Calu3 (cell line): ENCODE measurements at regions not wholly inside any gene's neighbourhood (a gene's known extent, or its start where the extent isn't known, plus 50 kb on each side); places are given as distances from the start of the nearest gene placed in this dataset.

Experiments
- BruUV-seq: library from RNA; stranded (reverse); fragments of 400-500 nt; replicated peaks from 2 replicates; lab custom pipeline; 2021; lab: Mats Ljungman, UMichigan
- CTCF ChIA-PET: fragments of 300-600 bp; sonication (Branson Sonifier 250); formaldehyde crosslinking; loops from one replicate; lab custom pipeline; 2022; ENCODE audit warnings: antibody characterized with exemption; lab: Charles Lee
- DNase-seq: peaks from one replicate; pipeline ENCODE4 v3.0.0; 2022
- H3K27ac Mint-ChIP-seq: one replicate; pipeline ENCODE4 v1.8.0; 2022; ENCODE audit warnings: mixed read lengths; ENCODE audit not compliant: unreplicated experiment
- H3K27me3 Mint-ChIP-seq: one replicate; pipeline ENCODE4 v1.8.0; 2022; ENCODE audit warnings: mixed read lengths; ENCODE audit not compliant: unreplicated experiment
- H3K36me3 Mint-ChIP-seq: one replicate; pipeline ENCODE4 v1.8.0; 2022; ENCODE audit warnings: mild to moderate bottlenecking, moderate library complexity, mixed read lengths; ENCODE audit not compliant: insufficient read depth, unreplicated experiment
- H3K4me1 Mint-ChIP-seq: one replicate; pipeline ENCODE4 v1.8.0; 2022; ENCODE audit warnings: mild to moderate bottlenecking, low read depth, mixed read lengths; ENCODE audit not compliant: unreplicated experiment
- H3K4me3 Mint-ChIP-seq: one replicate; pipeline ENCODE4 v1.8.0; 2022; ENCODE audit warnings: mild to moderate bottlenecking, low read depth, moderate library complexity, mixed read lengths; ENCODE audit not compliant: unreplicated experiment
- H3K9me3 Mint-ChIP-seq: one replicate; pipeline ENCODE4 v1.8.0; 2022; ENCODE audit warnings: low read depth, mixed read lengths; ENCODE audit not compliant: unreplicated experiment
- CTCF ChIP-seq: fragments of 200-600 bp; IDR thresholded peaks from one replicate; pipeline ENCODE4 v1.8.0; 2022; ENCODE audit warnings: antibody characterized with exemption; ENCODE audit not compliant: unreplicated experiment
- intact Hi-C: fragments of 100-400 bp; cut with micrococcal nuclease; formaldehyde crosslinking; loops from one replicate; pipeline ENCODE4 v1.10.0; 2022; ENCODE audit not compliant: unreplicated experiment

GRCh38 chr1:64323054-64323453, 119.6 kb downstream of the UBE2U start:
- DNase-seq, result no peak
- no TSS peak for BruUV-seq

GRCh38 chr1:64323882-64324281, 120.5 kb downstream of the UBE2U start:
- intact Hi-C loops, result no loop called here
- no peak overlapping the region for H3K27ac Mint-ChIP-seq

More at GRCh38 chr1:64323054-64323453, 119.6 kb downstream of the UBE2U start:
- Mint-ChIP-seq H3K4me3 (no peak overlapping the region), H3K9me3 (no peaks in the 10 kb centered on the region), H3K36me3 (no peaks in the 10 kb centered on the region), H3K27me3 (peaks cover 13% of the 10 kb centered on the region), H3K4me1 (peaks cover 16% of the 10 kb centered on the region), H3K27ac (no peak overlapping the region)
- intact Hi-C loops, result no loop called here
- no peak for TF ChIP-seq CTCF
- CTCF ChIA-PET, result no interaction called here

DNA sequence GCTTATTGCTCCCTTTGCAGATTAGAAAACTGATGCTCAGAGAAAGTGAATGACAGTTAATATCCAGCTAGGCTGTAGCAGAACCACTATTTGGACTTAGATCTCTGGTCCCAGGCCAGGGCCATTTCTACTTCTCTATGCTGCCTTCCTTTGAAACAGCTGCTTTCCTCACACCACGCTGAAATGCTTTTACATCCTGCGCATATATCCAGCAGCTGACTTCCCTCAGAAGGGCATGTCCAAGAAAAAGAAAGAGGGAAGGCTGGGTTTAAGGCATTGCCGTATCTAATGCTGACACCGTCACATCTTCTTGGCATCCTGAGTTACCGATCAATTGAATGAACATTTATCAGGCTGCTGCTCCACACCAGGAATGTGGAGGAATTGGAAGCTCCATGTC, 122.4 kb downstream of the UBE2U start:
- CTCF ChIA-PET, result interaction anchor here (0.6 kb wide), 2 partner anchors 20 to 721 kb away, joined by 3 to 4 read pairs; no protein-coding TSS in a partner anchor
- Mint-ChIP-seq H3K4me1 (peaks cover 12% of the 10 kb centered on the region), H3K9me3 (no peaks in the 10 kb centered on the region), H3K27ac (no peak overlapping the region), H3K36me3 (no peaks in the 10 kb centered on the region), H3K27me3 (peaks cover 14% of the 10 kb centered on the region), H3K4me3 (no peak overlapping the region)
- no peak for DNase-seq
- intact Hi-C loops, result no loop called here
- no TSS peak for BruUV-seq
- no peak for TF ChIP-seq CTCF

More at GRCh38 chr1:64323882-64324281, 120.5 kb downstream of the UBE2U start:
- BruUV-seq, result no TSS peak
- H3K36me3 Mint-ChIP-seq, result no peaks in the 10 kb centered on the region
- no peak overlapping the region for H3K4me3 Mint-ChIP-seq
- CTCF ChIA-PET, result interaction anchor here (0.7 to 1.1 kb wide), 2 partner anchors 8 to 28 kb away, joined by 3 read pairs; no protein-coding TSS in a partner anchor
- H3K9me3 Mint-ChIP-seq, result no peaks in the 10 kb centered on the region
- peaks cover 14% of the 10 kb centered on the region for H3K27me3 Mint-ChIP-seq
- no peak for TF ChIP-seq CTCF
- peaks cover 21% of the 10 kb centered on the region for H3K4me1 Mint-ChIP-seq
- DNase-seq, result no peak

DNA sequence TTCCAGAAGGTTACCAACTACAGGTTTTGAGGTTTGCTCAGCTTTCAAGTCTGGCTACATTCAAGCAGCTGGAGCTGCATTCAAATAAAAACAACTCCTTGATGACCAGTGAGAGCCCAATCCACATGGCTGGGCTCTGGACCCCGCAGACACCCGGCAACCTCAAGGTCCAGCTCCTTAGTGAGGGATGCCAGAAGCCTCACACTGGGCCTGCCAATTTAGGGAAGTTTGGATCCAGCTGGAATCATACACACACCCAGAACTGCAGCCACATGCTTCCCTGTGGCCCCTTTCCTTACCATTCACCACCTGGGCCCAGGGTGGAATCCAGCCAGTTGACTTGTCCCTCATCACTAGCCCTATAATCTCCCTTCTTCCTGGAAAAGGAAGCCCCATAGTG, 123.7 kb downstream of the UBE2U start:
- no peak for DNase-seq
- Mint-ChIP-seq H3K27ac (no peak overlapping the region), H3K4me3 (no peak overlapping the region), H3K36me3 (no peaks in the 10 kb centered on the region), H3K27me3 (peaks cover 14% of the 10 kb centered on the region), H3K4me1 (peaks cover 7% of the 10 kb centered on the region), H3K9me3 (no peaks in the 10 kb centered on the region)
- no peak for TF ChIP-seq CTCF
- intact Hi-C loops, result no loop called here
- no TSS peak for BruUV-seq
- CTCF ChIA-PET, result interaction anchor here (0.6 kb wide), 1 partner anchor 162 kb away, joined by 3 read pairs; no protein-coding TSS in a partner anchor
